ENCODE measurements at regions not wholly inside any gene's neighbourhood (a gene's known extent, or its start where the extent isn't known, plus 50 kb on each side); places are given as distances from the start of the nearest gene placed in this dataset.

- no peak overlapping the region for H3K27ac ChIP-seq
- TF ChIP-seq ZFX (IDR thresholded peaks at IDR 0.05) (no peak), CTCF (conservative IDR thresholded peaks at IDR 0.05) (no peak)
These were observed 228.7 kb downstream of the LRATD1 start for GRCh38 chr2:14861181-14861580.

GRCh38 chr2:14866736-14867352 lies 234.3 kb downstream of the LRATD1 start:
- no peak overlapping the region for H3K27ac ChIP-seq
- TF ChIP-seq CTCF (conservative IDR thresholded peaks at IDR 0.05) (no peak), ZFX (IDR thresholded peaks at IDR 0.05) (no peak)

GRCh38 chr2:14867853-14868252 lies 235.3 kb downstream of the LRATD1 start:
- H3K27ac ChIP-seq, result no peak overlapping the region
- TF ChIP-seq CTCF (conservative IDR thresholded peaks at IDR 0.05) (no peak), ZFX (IDR thresholded peaks at IDR 0.05) (no peak)

- no peak overlapping the region for H3K27ac ChIP-seq
- TF ChIP-seq CTCF (conservative IDR thresholded peaks at IDR 0.05) (no peak), ZFX (IDR thresholded peaks at IDR 0.05) (no peak)
These were observed 240.3 kb downstream of the LRATD1 start for GRCh38 chr2:14872779-14873325.

GRCh38 chr2:14881651-14882327 lies 249.3 kb downstream of the LRATD1 start:
- no peak overlapping the region for H3K27ac ChIP-seq
- TF ChIP-seq ZFX (IDR thresholded peaks at IDR 0.05) (no peak), CTCF (conservative IDR thresholded peaks at IDR 0.05) (no peak)

- no peak for TF ChIP-seq ZFX (IDR thresholded peaks at IDR 0.05)
- TF ChIP-seq CTCF (conservative IDR thresholded peaks at IDR 0.05), result no peak
- H3K27ac ChIP-seq, result no peak overlapping the region
These were observed 252.1 kb downstream of the LRATD1 start for GRCh38 chr2:14884651-14885050.

GRCh38 chr2:14891546-14891945 lies 259.0 kb downstream of the LRATD1 start:
- TF ChIP-seq ZFX (IDR thresholded peaks at IDR 0.05), result no peak
- TF ChIP-seq CTCF (conservative IDR thresholded peaks at IDR 0.05), result no peak
- H3K27ac ChIP-seq, result no peak overlapping the region

Data from C4-2B (cell line).